ENCODE measurements at regions not wholly inside any gene's neighbourhood (a gene's known extent, or its start where the extent isn't known, plus 50 kb on each side); places are given as distances from the start of the nearest gene placed in this dataset.

- Histone ChIP-seq H3K4me2 (no peak overlapping the region), H3K36me3 (ENCODE audit: insufficient read depth) (no peaks in the 10 kb centered on the region), H3K9ac (no peak overlapping the region), H3K4me1 (ENCODE audit: low read depth, poor library complexity, severe bottlenecking) (no peaks in the 10 kb centered on the region), H3K79me2 (ENCODE audit: insufficient read depth, low read depth) (no peaks in the 10 kb centered on the region), H3K4me3 (IDR thresholded peaks at IDR 0.05; ENCODE audit: insufficient read depth, low read depth, low read length) (no peak overlapping the region), H3K27ac (no peak overlapping the region), H3K27me3 (ENCODE audit: insufficient read depth, low read depth) (no peaks in the 10 kb centered on the region), H4K20me1 (ENCODE audit: insufficient read depth) (no peaks in the 10 kb centered on the region), H2AFZ (ENCODE audit: low read depth) (no peak overlapping the region)
- TF ChIP-seq CTCF (conservative IDR thresholded peaks at IDR 0.05; ENCODE audit: low read depth, low read length), result no peak
These were observed 59.9 kb downstream of the FAT3 start for GRCh38 chr11:92284558-92284957.

- no peaks in the 10 kb centered on the region for H3K36me3 ChIP-seq (ENCODE audit: insufficient read depth)
- H3K79me2 ChIP-seq (ENCODE audit: insufficient read depth, low read depth), result no peaks in the 10 kb centered on the region
- no peak overlapping the region for H3K9ac ChIP-seq
- H3K27ac ChIP-seq, result no peak overlapping the region
- no peak overlapping the region for H3K4me3 ChIP-seq (IDR thresholded peaks at IDR 0.05; ENCODE audit: insufficient read depth, low read depth, low read length)
- H3K4me1 ChIP-seq (ENCODE audit: low read depth, poor library complexity, severe bottlenecking), result no peaks in the 10 kb centered on the region
- no peaks in the 10 kb centered on the region for H3K27me3 ChIP-seq (ENCODE audit: insufficient read depth, low read depth)
- TF ChIP-seq CTCF (conservative IDR thresholded peaks at IDR 0.05; ENCODE audit: low read depth, low read length), result no peak
- no peak overlapping the region for H2AFZ ChIP-seq (ENCODE audit: low read depth)
- H4K20me1 ChIP-seq (ENCODE audit: insufficient read depth), result no peaks in the 10 kb centered on the region
- no peak overlapping the region for H3K4me2 ChIP-seq
These were observed 61.2 kb downstream of the FAT3 start for GRCh38 chr11:92285776-92286175.

- no peaks in the 10 kb centered on the region for H3K36me3 ChIP-seq (ENCODE audit: insufficient read depth)
- H3K9ac ChIP-seq, result no peak overlapping the region
- H2AFZ ChIP-seq (ENCODE audit: low read depth), result no peak overlapping the region
- no peaks in the 10 kb centered on the region for H3K4me1 ChIP-seq (ENCODE audit: low read depth, poor library complexity, severe bottlenecking)
- no peak overlapping the region for H3K27ac ChIP-seq
- H3K27me3 ChIP-seq (ENCODE audit: insufficient read depth, low read depth), result no peaks in the 10 kb centered on the region
- H4K20me1 ChIP-seq (ENCODE audit: insufficient read depth), result no peaks in the 10 kb centered on the region
- no peak for TF ChIP-seq CTCF (conservative IDR thresholded peaks at IDR 0.05; ENCODE audit: low read depth, low read length)
- no peak overlapping the region for H3K4me2 ChIP-seq
- H3K79me2 ChIP-seq (ENCODE audit: insufficient read depth, low read depth), result no peaks in the 10 kb centered on the region
- H3K4me3 ChIP-seq (IDR thresholded peaks at IDR 0.05; ENCODE audit: insufficient read depth, low read depth, low read length), result no peak overlapping the region
These were observed 62.1 kb downstream of the FAT3 start for GRCh38 chr11:92286709-92287108.

- TF ChIP-seq CTCF (conservative IDR thresholded peaks at IDR 0.05; ENCODE audit: low read depth, low read length), result no peak
- Histone ChIP-seq H3K27ac (no peak overlapping the region), H3K4me1 (ENCODE audit: low read depth, poor library complexity, severe bottlenecking) (no peaks in the 10 kb centered on the region), H4K20me1 (ENCODE audit: insufficient read depth) (no peaks in the 10 kb centered on the region), H2AFZ (ENCODE audit: low read depth) (no peak overlapping the region), H3K4me3 (IDR thresholded peaks at IDR 0.05; ENCODE audit: insufficient read depth, low read depth, low read length) (no peak overlapping the region), H3K79me2 (ENCODE audit: insufficient read depth, low read depth) (no peaks in the 10 kb centered on the region), H3K27me3 (ENCODE audit: insufficient read depth, low read depth) (no peaks in the 10 kb centered on the region), H3K4me2 (no peak overlapping the region), H3K9ac (no peak overlapping the region), H3K36me3 (ENCODE audit: insufficient read depth) (no peaks in the 10 kb centered on the region)
These were observed 70.8 kb downstream of the FAT3 start for GRCh38 chr11:92295175-92296137.
